HepG2 (cell line): ENCODE measurements at regions not wholly inside any gene's neighbourhood (a gene's known extent, or its start where the extent isn't known, plus 50 kb on each side); places are given as distances from the start of the nearest gene placed in this dataset.

Experiments used
- ATAC-seq: fragments of 200-7000 bp; cut with Tn5 transposase; 3 replicates; pipeline ENCODE4 v1.9.1; 2020; ENCODE audit warnings: mild to moderate bottlenecking, moderate library complexity
- BruUV-seq: library from RNA; stranded (reverse); fragments of 400-500 nt; replicated peaks from 2 replicates; lab custom pipeline; 2021; lab: Mats Ljungman, UMichigan
- CTCF ChIA-PET: fragments of 300-600 bp; formaldehyde crosslinking; extraction: SDS; loops from one replicate; lab custom pipeline; 2021; ENCODE audit warnings: low total read pairs, inconsistent platforms, low intra/inter-chr PET ratio; lab: Yijun Ruan, JAX
- POLR2A ChIA-PET: fragments of 350-600 bp; sonication (Branson Sonifier 250); formaldehyde crosslinking; loops from one replicate; lab custom pipeline; 2020; ENCODE audit warnings: antibody characterized with exemption, inconsistent platforms; lab: Yijun Ruan, JAX
- DNase-seq: peaks from one replicate; pipeline ENCODE4 v3.0.0-alpha.2; 2015; ENCODE audit warnings: low spot score
- FAIRE-seq: peaks from 3 replicates; lab custom pipeline; 2011; peaks lifted over from hg19 to GRCh38; lab: Jason Lieb, UNC
- H2AFZ ChIP-seq: one replicate; pipeline ENCODE4 v1.6.1; 2011; ENCODE audit warnings: low read length, inconsistent platforms
- H3K27ac ChIP-seq: fragments of 300-600 bp; 3 replicates; pipeline ENCODE4 v1.8.0; 2011; ENCODE audit warnings: mixed run types, mild to moderate bottlenecking, mixed read lengths, low read length, inconsistent platforms; ENCODE audit not compliant: insufficient read depth; ENCODE audit errors: extremely low read length
- H3K27me3 ChIP-seq, 2 experiments: fragments of 200-600 bp in 1 of 2; 2 replicates in 1 of 2; 3 replicates in 1 of 2; pipeline versions ENCODE4 v1.6.0 to v1.8.0; 2011; ENCODE audit warnings: low read length in 2 of 2, mild to moderate bottlenecking in 2 of 2, moderate library complexity in 2 of 2, inconsistent platforms in 1 of 2; ENCODE audit not compliant: insufficient read depth in 2 of 2, control insufficient read depth in 1 of 2
- H3K36me3 ChIP-seq, 2 experiments: fragments of 200-600 bp in 1 of 2; replicated peaks in 1 of 2; 2 replicates in 1 of 2; 3 replicates in 1 of 2; pipeline versions ENCODE4 v1.5.1 to v1.8.0; 2011; ENCODE audit warnings: low read length in 2 of 2, inconsistent platforms in 1 of 2; ENCODE audit not compliant: insufficient read depth in 2 of 2, control insufficient read depth in 1 of 2
- H3K4me1 ChIP-seq: 2 replicates; pipeline ENCODE4 v1.5.1; 2012; ENCODE audit warnings: low read length, inconsistent platforms; ENCODE audit not compliant: insufficient read depth
- H3K4me2 ChIP-seq: 2 replicates; pipeline ENCODE4 v1.6.0; 2011; ENCODE audit warnings: low read depth, low read length, inconsistent platforms
- H3K4me3 ChIP-seq, 3 experiments: fragments of 200-600 bp in 1 of 3; sonication (generic), shearing (Covaris generic) in 1 of 3; replicated peaks in 1 of 3; 2 replicates each; pipeline ENCODE4 v1.5.1; 2011 to 2016; ENCODE audit warnings: low read length in 3 of 3, inconsistent platforms in 2 of 3, low read depth in 2 of 3, mild to moderate bottlenecking in 2 of 3, control low read depth in 1 of 3, mixed read lengths in 1 of 3; ENCODE audit not compliant: insufficient read depth in 1 of 3
- H3K79me2 ChIP-seq: one replicate; pipeline ENCODE4 v1.6.1; 2011; ENCODE audit warnings: low read length, inconsistent platforms; ENCODE audit not compliant: insufficient read depth
- H3K9ac ChIP-seq: 2 replicates; pipeline ENCODE4 v1.6.0; 2011; ENCODE audit warnings: mild to moderate bottlenecking, low read depth, low read length, inconsistent platforms; ENCODE audit not compliant: insufficient read depth
- H3K9me3 ChIP-seq: 2 replicates; pipeline ENCODE4 v1.5.1; 2012; ENCODE audit warnings: mild to moderate bottlenecking, low read length
- H4K20me1 ChIP-seq: 2 replicates; pipeline ENCODE4 v1.6.0; 2011; ENCODE audit warnings: inconsistent platforms, mild to moderate bottlenecking, low read length, moderate library complexity; ENCODE audit not compliant: insufficient read depth
- EZH2 ChIP-seq: conservative IDR thresholded peaks from 2 replicates; pipeline ENCODE4 v1.6.1; 2012; ENCODE audit warnings: mild to moderate bottlenecking, low read depth, low read length, moderate library complexity
- ZBTB3 ChIP-seq: sonication (generic); formaldehyde crosslinking; IDR thresholded peaks from 2 replicates; pipeline ENCODE4 v1.4.0; 2020; ENCODE audit warnings: low read depth, mild to moderate bottlenecking, moderate library complexity, missing genetic modification reagents, borderline replicate concordance
- ZNF766 ChIP-seq: sonication (generic); formaldehyde crosslinking; IDR thresholded peaks from 2 replicates; pipeline ENCODE4 v1.5.0; 2020; ENCODE audit warnings: missing genetic modification reagents, borderline replicate concordance
- WGBS: methylation state at CpG from one replicate; pipeline ENCODE4 v1.1.6; 2017; ENCODE audit warnings: low lambda C conversion rate; 5-methylcytosine and 5-hydroxymethylcytosine counted together
- in situ Hi-C: cut with HindIII; loops from 2 replicates; pipeline ENCODE4 v1.10.0; 2017; ENCODE audit warnings: low pct_unique_long_range_greater_than_20kb; ENCODE audit not compliant: extremely low pct_ligation_motif_present
- intact Hi-C: fragments of 100-400 bp; cut with micrococcal nuclease; formaldehyde crosslinking; loops from one replicate; pipeline ENCODE4 v1.10.0; 2022; ENCODE audit not compliant: unreplicated experiment
- TF ChIP-seq, protein P1 (sequence below): IDR thresholded peaks from 2 replicates; pipeline ENCODE4 v1.6.1; 2016; ENCODE audit warnings: low read depth

DNA sequence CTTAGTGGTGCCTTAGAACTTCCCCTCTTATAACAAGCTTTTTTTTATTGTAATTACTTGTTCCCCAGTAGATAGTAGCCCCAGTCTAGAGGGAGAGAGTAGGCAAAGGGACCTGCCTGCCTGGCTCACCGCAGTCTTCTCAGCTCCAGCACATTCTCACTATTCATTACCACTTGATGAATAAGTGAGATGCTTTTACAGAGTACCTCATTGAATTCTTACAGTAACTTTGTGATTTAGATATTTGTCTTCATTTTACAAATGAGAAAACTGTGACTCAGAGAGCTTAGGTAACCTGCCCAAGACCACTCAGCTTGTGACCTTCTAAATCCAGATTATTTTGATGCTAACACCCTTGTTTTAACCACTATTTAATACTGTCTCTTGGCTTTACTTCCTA, 77.8 kb downstream of the CHRNA1 start (continued):
- TF ChIP-seq, protein P1, sequence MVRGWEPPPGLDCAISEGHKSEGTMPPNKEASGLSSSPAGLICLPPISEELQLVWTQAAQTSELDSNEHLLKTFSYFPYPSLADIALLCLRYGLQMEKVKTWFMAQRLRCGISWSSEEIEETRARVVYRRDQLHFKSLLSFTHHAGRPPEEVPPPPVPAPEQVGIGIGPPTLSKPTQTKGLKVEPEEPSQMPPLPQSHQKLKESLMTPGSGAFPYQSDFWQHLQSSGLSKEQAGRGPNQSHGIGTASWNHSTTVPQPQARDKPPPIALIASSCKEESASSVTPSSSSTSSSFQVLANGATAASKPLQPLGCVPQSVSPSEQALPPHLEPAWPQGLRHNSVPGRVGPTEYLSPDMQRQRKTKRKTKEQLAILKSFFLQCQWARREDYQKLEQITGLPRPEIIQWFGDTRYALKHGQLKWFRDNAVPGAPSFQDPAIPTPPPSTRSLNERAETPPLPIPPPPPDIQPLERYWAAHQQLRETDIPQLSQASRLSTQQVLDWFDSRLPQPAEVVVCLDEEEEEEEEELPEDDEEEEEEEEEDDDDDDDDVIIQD = no peak
- TF ChIP-seq ZBTB3 = no peak

DNA sequence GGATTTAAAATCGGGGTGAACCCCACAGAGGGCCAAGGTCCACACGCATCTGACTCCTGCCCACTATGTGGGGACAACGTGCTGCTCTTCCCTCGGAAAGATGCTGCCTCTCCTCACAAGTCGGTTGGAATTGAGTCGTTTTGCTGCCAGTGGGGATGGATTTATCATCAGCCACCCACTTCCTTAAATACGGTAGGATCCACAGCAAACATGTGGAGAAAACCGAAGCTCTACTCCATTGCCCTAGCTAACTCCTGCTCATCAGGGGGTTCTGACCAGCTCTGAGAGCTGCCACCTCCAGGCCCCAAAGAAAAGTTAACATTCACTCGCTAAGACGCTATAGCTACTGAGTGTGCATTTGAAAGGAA, 80.9 kb downstream of the CHRNA1 start:
- TF ChIP-seq EZH2 (peak; percentile 82; the same call in 1 of the 2 replicates), ZNF766 (CRISPR knock-in tag) (no peak)
- ChIA-PET CTCF (no interaction called here), POLR2A (no interaction called here)
- Histone ChIP-seq H4K20me1 (no peaks in the 10 kb centered on the region), H3K9ac (no peak overlapping the region), H3K27ac (no peak overlapping the region), H2AFZ (no peak overlapping the region), H3K79me2 (no peaks in the 10 kb centered on the region), H3K27me3 (peaks cover 4 to 65% of the 10 kb centered on the region in 2 experiments; a peak in 4 of 5 replicates), H3K4me1 (peaks cover 5% of the 10 kb centered on the region; the same call in 1 of the 2 replicates), H3K9me3 (no peaks in the 10 kb centered on the region), H3K4me3 (peak overlapping the region in 1 of 3 experiments; percentile 52; a peak in 1 of 6 replicates), H3K4me2 (peak overlapping the region; percentile 55; the same call in 1 of the 2 replicates), H3K36me3 (no peaks in the 10 kb centered on the region)
- peak; percentile 41 for ATAC-seq
- FAIRE-seq = no peak
- WGBS = 2% methylated on average over 10 of the region's 10 CpGs
- DNase-seq = no peak
- in situ Hi-C loops = no loop called here
- no TSS peak for BruUV-seq
- intact Hi-C loops = no loop called here
